ENCODE measurements at regions not wholly inside any gene's neighbourhood (a gene's known extent, or its start where the extent isn't known, plus 50 kb on each side); places are given as distances from the start of the nearest gene placed in this dataset.
"Not testable (repeated sequence)": the region's sequence is repeated elsewhere in the genome, so short reads cannot be mapped to it uniquely, and the experiment has no call there.

GRCh38 chr15:44836094-44836493 lies 99.8 kb downstream of the TRIM69 start:
- intact Hi-C loops (cut with micrococcal nuclease) = no loop called here
- Mint-ChIP-seq H3K36me3 (ENCODE audit: low read depth) (no peaks in the 10 kb centered on the region), H3K27ac (no peak overlapping the region), H3K4me1 (peaks cover under 1% of the 10 kb centered on the region), H3K4me3 (no peak overlapping the region), H3K27me3 (no peaks in the 10 kb centered on the region), H3K9me3 (no peaks in the 10 kb centered on the region)
- DNase-seq = no peak

DNA sequence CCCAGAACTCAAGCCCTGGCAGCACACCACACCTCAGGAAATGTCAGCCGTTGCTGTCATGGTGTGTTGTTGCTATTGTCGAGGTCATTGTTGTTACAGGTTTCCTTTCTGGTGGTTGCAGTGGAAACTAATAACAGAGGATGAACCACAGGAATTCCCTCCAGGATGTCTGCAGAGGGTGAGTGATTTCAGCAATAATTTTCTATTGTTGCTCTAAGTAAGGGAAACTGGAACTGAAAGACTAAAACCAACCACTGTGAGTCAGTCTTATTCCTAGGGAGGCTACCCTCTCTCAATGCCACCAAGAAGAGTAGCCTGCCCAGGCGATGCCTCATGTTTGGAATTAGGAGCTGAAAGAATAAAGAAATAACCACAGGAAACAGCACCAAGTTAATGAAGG lies 102.6 kb downstream of the TRIM69 start:
- H3K27ac Mint-ChIP-seq; DNase-seq; H3K36me3 Mint-ChIP-seq (ENCODE audit: low read depth); H3K4me3 Mint-ChIP-seq; H3K27me3 Mint-ChIP-seq; intact Hi-C loops (cut with micrococcal nuclease); H3K9me3 Mint-ChIP-seq; H3K4me1 Mint-ChIP-seq: not testable (repeated sequence)

- H3K27me3 Mint-ChIP-seq; H3K27ac Mint-ChIP-seq; H3K36me3 Mint-ChIP-seq (ENCODE audit: low read depth); H3K4me3 Mint-ChIP-seq; intact Hi-C loops (cut with micrococcal nuclease); H3K4me1 Mint-ChIP-seq; DNase-seq; H3K9me3 Mint-ChIP-seq: not testable (repeated sequence)
These were observed 105.4 kb downstream of the TRIM69 start for GRCh38 chr15:44841762-44842161.

DNA sequence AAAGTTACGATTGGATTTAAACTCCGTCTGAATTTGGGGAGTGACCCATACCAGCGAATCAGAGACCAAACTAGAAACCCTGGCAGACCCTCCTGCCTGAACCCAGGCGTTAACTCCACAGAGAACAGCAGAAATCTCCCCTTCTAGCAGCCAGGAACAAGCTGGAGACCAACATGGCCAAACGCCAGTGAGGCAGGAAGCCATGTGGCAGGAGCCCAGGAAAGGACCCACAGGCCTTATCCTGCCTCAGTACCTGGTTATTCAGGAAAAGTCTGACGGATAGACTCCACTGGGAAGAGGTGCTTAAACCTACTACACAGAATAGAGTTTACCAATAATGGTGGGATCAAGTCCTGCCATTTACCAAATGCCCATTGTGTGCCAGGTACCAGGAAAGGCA lies 106.6 kb downstream of the TRIM69 start:
- H3K4me1 Mint-ChIP-seq; H3K4me3 Mint-ChIP-seq; H3K36me3 Mint-ChIP-seq (ENCODE audit: low read depth); H3K27ac Mint-ChIP-seq; DNase-seq; H3K9me3 Mint-ChIP-seq; intact Hi-C loops (cut with micrococcal nuclease); H3K27me3 Mint-ChIP-seq: not testable (repeated sequence)

- H3K27me3 Mint-ChIP-seq; intact Hi-C loops (cut with micrococcal nuclease); H3K9me3 Mint-ChIP-seq; H3K36me3 Mint-ChIP-seq (ENCODE audit: low read depth); H3K4me3 Mint-ChIP-seq; DNase-seq; H3K27ac Mint-ChIP-seq; H3K4me1 Mint-ChIP-seq: not testable (repeated sequence)
These were observed 108.6 kb downstream of the TRIM69 start for GRCh38 chr15:44844936-44845335.

DNA sequence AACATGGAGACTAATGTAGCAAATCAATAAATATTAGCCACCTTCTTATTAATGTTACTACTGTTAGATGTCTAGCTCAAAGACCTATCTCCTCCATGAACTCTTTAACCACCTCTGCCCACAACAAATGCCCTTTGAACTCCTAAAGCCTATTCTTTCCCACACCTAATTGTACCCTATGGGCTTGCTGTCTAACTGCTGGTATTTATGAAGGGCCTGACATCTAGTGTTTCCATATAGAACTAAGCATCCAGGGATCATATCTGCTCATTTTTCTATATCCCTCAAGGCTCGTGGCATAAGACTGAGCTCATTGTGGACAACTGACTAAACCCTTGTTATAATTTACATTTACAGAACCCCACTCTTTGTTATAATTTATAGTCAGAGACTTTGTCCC lies 109.8 kb downstream of the TRIM69 start:
- H3K4me3 Mint-ChIP-seq; intact Hi-C loops (cut with micrococcal nuclease): not testable (repeated sequence)

GRCh38 chr15:44847555-44847954 lies 108.9 kb upstream of the TERB2 start:
- H3K9me3 Mint-ChIP-seq; DNase-seq; H3K27ac Mint-ChIP-seq; H3K4me3 Mint-ChIP-seq; H3K4me1 Mint-ChIP-seq; H3K36me3 Mint-ChIP-seq (ENCODE audit: low read depth); intact Hi-C loops (cut with micrococcal nuclease); H3K27me3 Mint-ChIP-seq: not testable (repeated sequence)

More for the DNA sequence above, 109.8 kb downstream of the TRIM69 start:
- not testable (repeated sequence) for H3K27me3 Mint-ChIP-seq; H3K4me1 Mint-ChIP-seq; H3K36me3 Mint-ChIP-seq (ENCODE audit: low read depth); H3K27ac Mint-ChIP-seq; H3K9me3 Mint-ChIP-seq; DNase-seq

DNA sequence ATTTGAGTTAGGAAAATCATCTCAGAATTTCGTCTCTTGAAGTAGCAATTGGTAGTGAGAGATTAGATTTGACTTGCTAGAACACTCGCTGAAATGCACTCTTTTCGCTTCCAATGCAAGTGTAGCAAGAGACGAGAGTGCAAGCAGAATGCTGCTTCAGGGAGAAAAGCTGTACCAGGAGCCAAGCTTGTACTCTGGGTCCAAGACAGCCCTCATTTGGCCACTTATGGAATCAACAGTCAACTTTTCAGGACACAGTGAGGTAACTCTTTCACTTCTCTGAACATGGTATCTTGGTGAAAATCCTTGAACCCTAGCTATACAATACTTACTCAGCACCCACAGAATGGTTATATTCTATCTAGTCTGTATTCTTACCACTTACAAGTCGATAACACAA lies 107.6 kb upstream of the TERB2 start:
- H3K4me1 Mint-ChIP-seq = peaks cover 12% of the 10 kb centered on the region
- DNase-seq; H3K9me3 Mint-ChIP-seq; H3K4me3 Mint-ChIP-seq; H3K27ac Mint-ChIP-seq; intact Hi-C loops (cut with micrococcal nuclease); H3K27me3 Mint-ChIP-seq; H3K36me3 Mint-ChIP-seq (ENCODE audit: low read depth): not testable (repeated sequence)

DNA sequence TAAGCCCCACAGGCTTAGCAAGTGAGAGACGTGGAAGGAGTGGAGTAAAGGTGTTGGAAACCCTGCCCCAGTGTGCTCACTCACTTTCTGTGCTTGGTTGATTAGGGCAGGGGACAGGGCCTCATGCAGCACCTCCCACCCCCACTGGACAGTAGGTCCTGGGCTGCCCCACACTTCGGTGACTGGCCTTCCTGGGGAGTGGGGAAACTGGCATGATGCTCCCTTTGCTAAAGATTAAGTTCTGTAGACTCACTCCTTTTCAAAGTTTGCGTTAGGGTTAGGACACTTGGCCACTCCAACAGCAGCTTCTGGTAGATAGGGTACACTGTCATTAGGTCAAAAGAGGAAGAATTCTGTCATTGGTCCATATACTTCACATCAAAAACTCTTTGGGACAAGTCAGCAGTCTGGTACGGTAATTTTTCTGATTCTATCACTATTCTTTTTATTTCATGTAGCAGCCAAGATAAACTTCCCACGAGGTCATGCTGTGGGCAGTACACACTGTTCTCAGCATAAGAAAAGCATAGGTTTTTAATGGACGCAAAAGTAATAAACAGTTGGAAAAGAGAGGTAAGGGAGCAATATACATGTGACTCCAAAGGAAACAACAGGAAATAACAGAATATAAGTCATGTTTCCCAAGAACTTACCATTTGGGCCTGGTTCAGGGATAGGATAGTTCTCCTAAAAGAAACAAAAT lies 106.6 kb upstream of the TERB2 start:
- H3K4me1 Mint-ChIP-seq = peaks cover 12% of the 10 kb centered on the region
- H3K36me3 Mint-ChIP-seq (ENCODE audit: low read depth); DNase-seq; H3K27ac Mint-ChIP-seq; H3K4me3 Mint-ChIP-seq; H3K27me3 Mint-ChIP-seq; H3K9me3 Mint-ChIP-seq: not testable (repeated sequence)
- intact Hi-C loops (cut with micrococcal nuclease) = loop anchor here (5.0 kb wide), 1 partner anchor 267 kb away; no protein-coding TSS in a partner anchor

- peak overlapping the region; percentile 10 for H3K4me3 Mint-ChIP-seq
- intact Hi-C loops (cut with micrococcal nuclease) = loop anchor here (2.0 to 5.0 kb wide), 3 partner anchors 71 to 264 kb away; no protein-coding TSS in a partner anchor
- peak overlapping the region; percentile 45 for H3K27ac Mint-ChIP-seq
These were observed 103.1 kb upstream of the TERB2 start for GRCh38 chr15:44853304-44853950.

DNA sequence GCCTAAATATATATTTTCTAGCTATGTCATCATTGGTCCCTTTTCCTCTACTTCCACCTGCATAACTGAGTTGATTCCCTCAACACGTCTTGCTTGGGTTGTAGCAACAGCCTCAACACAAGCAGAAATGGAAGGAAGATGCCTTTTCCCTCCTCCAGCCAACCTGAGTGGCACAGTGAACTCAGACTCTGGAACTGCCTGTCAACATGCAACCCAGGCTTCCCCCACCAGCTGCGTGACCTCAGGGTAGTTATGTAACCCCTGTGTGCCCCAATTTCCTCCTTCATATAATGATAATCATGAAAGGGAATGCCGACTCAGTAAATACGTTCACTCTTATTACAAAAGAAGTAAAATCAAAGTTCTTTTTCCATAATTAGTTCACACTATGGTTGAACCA lies 101.8 kb upstream of the TERB2 start:
- not testable (repeated sequence) for H3K36me3 Mint-ChIP-seq (ENCODE audit: low read depth); H3K27me3 Mint-ChIP-seq; H3K27ac Mint-ChIP-seq; H3K9me3 Mint-ChIP-seq; H3K4me3 Mint-ChIP-seq; DNase-seq
- intact Hi-C loops (cut with micrococcal nuclease) = loop anchor here (5.0 kb wide), 1 partner anchor 263 kb away; no protein-coding TSS in a partner anchor
- H3K4me1 Mint-ChIP-seq = peaks cover 12% of the 10 kb centered on the region

More at GRCh38 chr15:44853304-44853950, 103.1 kb upstream of the TERB2 start:
- peak; percentile 91 for DNase-seq
- H3K9me3 Mint-ChIP-seq; H3K27me3 Mint-ChIP-seq; H3K36me3 Mint-ChIP-seq (ENCODE audit: low read depth): not testable (repeated sequence)
- H3K4me1 Mint-ChIP-seq = peaks cover 12% of the 10 kb centered on the region

GRCh38 chr15:44856284-44856683 lies 100.2 kb upstream of the TERB2 start:
- H3K27me3 Mint-ChIP-seq; intact Hi-C loops (cut with micrococcal nuclease); DNase-seq; H3K27ac Mint-ChIP-seq; H3K4me3 Mint-ChIP-seq; H3K9me3 Mint-ChIP-seq; H3K36me3 Mint-ChIP-seq (ENCODE audit: low read depth): not testable (repeated sequence)
- H3K4me1 Mint-ChIP-seq = peaks cover 12% of the 10 kb centered on the region

DNA sequence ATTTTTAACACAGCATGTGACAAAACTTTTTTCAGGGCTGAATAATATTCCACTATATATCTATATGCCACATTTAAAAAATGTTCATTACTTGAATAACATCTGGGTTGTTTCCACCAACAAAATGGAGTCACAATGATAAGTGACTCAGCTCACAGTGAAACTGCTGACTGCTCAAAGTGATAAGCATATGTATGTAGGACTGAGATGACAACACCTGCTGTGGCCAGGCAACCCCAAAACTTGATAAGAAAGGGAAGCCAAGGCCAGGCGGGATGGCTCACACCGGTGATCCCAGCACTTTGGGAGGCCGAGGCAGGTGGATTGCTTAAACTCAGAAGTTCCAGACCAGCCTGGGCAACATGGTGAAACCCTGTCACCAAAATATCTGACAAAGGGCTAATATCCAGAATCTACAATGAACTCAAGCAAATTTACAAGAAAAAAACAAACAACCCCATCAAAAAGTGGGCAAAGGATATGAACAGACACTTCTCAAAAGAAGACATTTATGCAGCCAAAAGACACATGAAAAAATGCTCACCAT lies 99.2 kb upstream of the TERB2 start:
- H3K4me3 Mint-ChIP-seq; H3K36me3 Mint-ChIP-seq (ENCODE audit: low read depth); H3K9me3 Mint-ChIP-seq; DNase-seq; intact Hi-C loops (cut with micrococcal nuclease); H3K27me3 Mint-ChIP-seq; H3K27ac Mint-ChIP-seq: not testable (repeated sequence)
- peaks cover 12% of the 10 kb centered on the region for H3K4me1 Mint-ChIP-seq

GRCh38 chr15:44859088-44859487 lies 97.4 kb upstream of the TERB2 start:
- H3K27me3 Mint-ChIP-seq; H3K9me3 Mint-ChIP-seq; H3K36me3 Mint-ChIP-seq (ENCODE audit: low read depth); DNase-seq; H3K27ac Mint-ChIP-seq; H3K4me3 Mint-ChIP-seq; H3K4me1 Mint-ChIP-seq; intact Hi-C loops (cut with micrococcal nuclease): not testable (repeated sequence)

Data from activated CD4-positive, alpha-beta T cell treated with anti-CD3 and anti-CD28 coated beads, Interleukin-2, amount 10 ng/mL, durations not matched to agents 24 days and 14 days (primary cell).